GM12873 (cell line): ENCODE measurements at regions not wholly inside any gene's neighbourhood (a gene's known extent, or its start where the extent isn't known, plus 50 kb on each side); places are given as distances from the start of the nearest gene placed in this dataset.

Experiments used
- CTCF ChIP-seq: IDR thresholded peaks from 2 replicates; pipeline ENCODE4 v1.5.1; 2012; ENCODE audit warnings: low read depth, mild to moderate bottlenecking, moderate library complexity, low read length, control low read depth; ENCODE audit not compliant: insufficient read depth; ENCODE audit errors: missing control alignments

GRCh38 chr2:57834666-57835065, 211.9 kb upstream of the VRK2 start:
- TF ChIP-seq CTCF, result no peak

- no peak for TF ChIP-seq CTCF
These were observed 204.1 kb upstream of the VRK2 start for GRCh38 chr2:57842531-57842930.

GRCh38 chr2:57843158-57843557, 203.4 kb upstream of the VRK2 start:
- TF ChIP-seq CTCF, result no peak

GRCh38 chr2:57848723-57849122, 197.9 kb upstream of the VRK2 start:
- TF ChIP-seq CTCF, result no peak

GRCh38 chr2:57849843-57850242, 196.8 kb upstream of the VRK2 start:
- TF ChIP-seq CTCF, result no peak

- no peak for TF ChIP-seq CTCF
These were observed 196.0 kb upstream of the VRK2 start for GRCh38 chr2:57850415-57851130.

- no peak for TF ChIP-seq CTCF
These were observed 191.4 kb upstream of the VRK2 start for GRCh38 chr2:57855212-57855611.
